ENCODE measurements at regions not wholly inside any gene's neighbourhood (a gene's known extent, or its start where the extent isn't known, plus 50 kb on each side); places are given as distances from the start of the nearest gene placed in this dataset.

GRCh38 chr11:28598531-28598930 is 490.3 kb downstream of the METTL15 start:
- Mint-ChIP-seq H3K27ac (no peak overlapping the region), H3K36me3 (no peaks in the 10 kb centered on the region), H3K9me3 (peaks cover 3 to 25% (median 19%) of the 10 kb centered on the region in 6 donors), H3K4me1 (no peaks in the 10 kb centered on the region), H3K4me3 (no peak overlapping the region), H3K27me3 (ENCODE audit: low read depth in 3 of 3) (peaks cover 0 to 2% (median 1%) of the 10 kb centered on the region in 3 donors)
- DNase-seq = no peak

GRCh38 chr11:28596816-28597215 is 488.6 kb downstream of the METTL15 start:
- H3K4me3 Mint-ChIP-seq = no peak overlapping the region

GRCh38 chr11:28592141-28592540 is 484.0 kb downstream of the METTL15 start:
- Mint-ChIP-seq H3K27ac (no peak overlapping the region), H3K36me3 (no peaks in the 10 kb centered on the region), H3K4me3 (no peak overlapping the region), H3K4me1 (no peaks in the 10 kb centered on the region), H3K9me3 (peaks cover 2 to 27% (median 17%) of the 10 kb centered on the region in 6 donors), H3K27me3 (ENCODE audit: low read depth in 3 of 3) (no peaks in the 10 kb centered on the region)
- DNase-seq = no peak

More at GRCh38 chr11:28596816-28597215, 488.6 kb downstream of the METTL15 start:
- Mint-ChIP-seq H3K27ac (no peak overlapping the region), H3K27me3 (ENCODE audit: low read depth in 3 of 3) (peaks cover 0 to 1% (median 0%) of the 10 kb centered on the region in 3 donors), H3K9me3 (peaks cover 2 to 27% (median 17%) of the 10 kb centered on the region in 6 donors), H3K4me1 (no peaks in the 10 kb centered on the region), H3K36me3 (no peaks in the 10 kb centered on the region)
- DNase-seq = no peak

- H3K27ac Mint-ChIP-seq = no peak overlapping the region
- peaks cover 2 to 23% (median 6%) of the 10 kb centered on the region in 6 donors for H3K9me3 Mint-ChIP-seq
- H3K4me1 Mint-ChIP-seq = no peaks in the 10 kb centered on the region
- no peak overlapping the region for H3K4me3 Mint-ChIP-seq
- H3K36me3 Mint-ChIP-seq = no peaks in the 10 kb centered on the region
- DNase-seq = no peak
- H3K27me3 Mint-ChIP-seq (ENCODE audit: low read depth in 3 of 3) = peaks cover 0 to 1% (median 0%) of the 10 kb centered on the region in 3 donors
Observed at GRCh38 chr11:28584992-28585391, 476.8 kb downstream of the METTL15 start.

- H3K4me3 Mint-ChIP-seq = no peak overlapping the region
- no peaks in the 10 kb centered on the region for H3K36me3 Mint-ChIP-seq
- H3K27me3 Mint-ChIP-seq (ENCODE audit: low read depth in 3 of 3) = peaks cover 0 to 1% (median 0%) of the 10 kb centered on the region in 3 donors
- no peaks in the 10 kb centered on the region for H3K4me1 Mint-ChIP-seq
- peaks cover 0 to 13% (median 3%) of the 10 kb centered on the region in 6 donors for H3K9me3 Mint-ChIP-seq
- DNase-seq = no peak
- H3K27ac Mint-ChIP-seq = no peak overlapping the region
Observed at GRCh38 chr11:28582506-28582905, 474.3 kb downstream of the METTL15 start.

- DNase-seq = no peak
- peaks cover 0 to 1% (median 0%) of the 10 kb centered on the region in 3 donors for H3K27me3 Mint-ChIP-seq (ENCODE audit: low read depth in 3 of 3)
- H3K27ac Mint-ChIP-seq = no peak overlapping the region
- no peaks in the 10 kb centered on the region for H3K4me1 Mint-ChIP-seq
- H3K4me3 Mint-ChIP-seq = no peak overlapping the region
- H3K9me3 Mint-ChIP-seq = peaks cover 0 to 13% (median 3%) of the 10 kb centered on the region in 6 donors
- H3K36me3 Mint-ChIP-seq = no peaks in the 10 kb centered on the region
Observed at GRCh38 chr11:28581286-28582242, 473.4 kb downstream of the METTL15 start.

GRCh38 chr11:28571371-28571770 is 463.2 kb downstream of the METTL15 start:
- H3K4me3 Mint-ChIP-seq = no peak overlapping the region
- H3K27ac Mint-ChIP-seq = no peak overlapping the region
- peaks cover 0 to 25% (median 4%) of the 10 kb centered on the region in 6 donors for H3K9me3 Mint-ChIP-seq
- H3K4me1 Mint-ChIP-seq = no peaks in the 10 kb centered on the region
- peaks cover 0 to 4% (median 0%) of the 10 kb centered on the region in 3 donors for H3K27me3 Mint-ChIP-seq (ENCODE audit: low read depth in 3 of 3)
- H3K36me3 Mint-ChIP-seq = no peaks in the 10 kb centered on the region
- no peak for DNase-seq

GRCh38 chr11:28569106-28569505 is 460.9 kb downstream of the METTL15 start:
- Mint-ChIP-seq H3K4me1 (no peaks in the 10 kb centered on the region), H3K36me3 (no peaks in the 10 kb centered on the region), H3K4me3 (no peak overlapping the region), H3K27ac (no peak overlapping the region), H3K27me3 (ENCODE audit: low read depth in 3 of 3) (peaks cover 0 to 4% (median 0%) of the 10 kb centered on the region in 3 donors), H3K9me3 (peaks cover 0 to 35% (median 5%) of the 10 kb centered on the region in 6 donors)
- no peak for DNase-seq

- Mint-ChIP-seq H3K36me3 (no peaks in the 10 kb centered on the region), H3K9me3 (peaks cover 2 to 40% (median 5%) of the 10 kb centered on the region in 6 donors), H3K27me3 (ENCODE audit: low read depth in 3 of 3) (peaks cover 0 to 4% (median 0%) of the 10 kb centered on the region in 3 donors), H3K4me3 (no peak overlapping the region), H3K27ac (no peak overlapping the region), H3K4me1 (no peaks in the 10 kb centered on the region)
- DNase-seq = no peak
Observed at GRCh38 chr11:28566339-28567089, 458.3 kb downstream of the METTL15 start.

- Mint-ChIP-seq H3K36me3 (peaks cover 0 to 6% (median 0%) of the 10 kb centered on the region in 3 donors), H3K27me3 (ENCODE audit: low read depth in 3 of 3) (peaks cover 0 to 4% (median 1%) of the 10 kb centered on the region in 3 donors), H3K9me3 (peaks cover 4 to 24% (median 12%) of the 10 kb centered on the region in 6 donors), H3K27ac (no peak overlapping the region), H3K4me1 (no peaks in the 10 kb centered on the region), H3K4me3 (no peak overlapping the region)
- DNase-seq = no peak
Observed at GRCh38 chr11:28559492-28559891, 451.3 kb downstream of the METTL15 start.

GRCh38 chr11:28547321-28547741 is 439.1 kb downstream of the METTL15 start:
- Mint-ChIP-seq H3K4me1 (no peaks in the 10 kb centered on the region), H3K27me3 (ENCODE audit: low read depth in 3 of 3) (no peaks in the 10 kb centered on the region), H3K27ac (no peak overlapping the region), H3K36me3 (no peaks in the 10 kb centered on the region), H3K9me3 (peaks cover 8 to 16% (median 14%) of the 10 kb centered on the region in 6 donors), H3K4me3 (no peak overlapping the region)
- no peak for DNase-seq

- no peak for DNase-seq
- peaks cover 5 to 18% (median 11%) of the 10 kb centered on the region in 6 donors for H3K9me3 Mint-ChIP-seq
- H3K27ac Mint-ChIP-seq = no peak overlapping the region
- H3K27me3 Mint-ChIP-seq (ENCODE audit: low read depth in 3 of 3) = no peaks in the 10 kb centered on the region
- H3K36me3 Mint-ChIP-seq = no peaks in the 10 kb centered on the region
- H3K4me3 Mint-ChIP-seq = no peak overlapping the region
- no peaks in the 10 kb centered on the region for H3K4me1 Mint-ChIP-seq
Observed at GRCh38 chr11:28545536-28545935, 437.3 kb downstream of the METTL15 start.

- Mint-ChIP-seq H3K27ac (no peak overlapping the region), H3K4me1 (no peaks in the 10 kb centered on the region), H3K4me3 (no peak overlapping the region), H3K27me3 (ENCODE audit: low read depth in 3 of 3) (no peaks in the 10 kb centered on the region), H3K36me3 (no peaks in the 10 kb centered on the region), H3K9me3 (peaks cover 0 to 24% (median 13%) of the 10 kb centered on the region in 6 donors)
- no peak for DNase-seq
Observed at GRCh38 chr11:28542561-28542960, 434.4 kb downstream of the METTL15 start.
